ENCODE measurements at regions not wholly inside any gene's neighbourhood (a gene's known extent, or its start where the extent isn't known, plus 50 kb on each side); places are given as distances from the start of the nearest gene placed in this dataset.

- peak overlapping the region; percentile 4 to 29 for H3K18ac ChIP-seq (ENCODE audit: low read depth in 1 of 2, low read length in 2 of 2)
- no peaks in the 10 kb centered on the region for H3K79me1 ChIP-seq (replicated peaks; ENCODE audit: low read length, poor library complexity, severe bottlenecking)
- no peak overlapping the region for H2AFZ ChIP-seq (ENCODE audit: low read depth, low read length)
- no peak overlapping the region for H2BK15ac ChIP-seq (ENCODE audit: low read depth, poor library complexity, severe bottlenecking)
- no peak overlapping the region for H3K9ac ChIP-seq (ENCODE audit: low read length)
- no peak overlapping the region for H2AK5ac ChIP-seq (ENCODE audit: low read length, severe bottlenecking)
- H3K4me1 ChIP-seq (ENCODE audit: control insufficient read depth, insufficient read depth, low read depth, low read length): peaks cover 10% of the 10 kb centered on the region
- H3K14ac ChIP-seq (ENCODE audit: low read length in 2 of 2): no peak overlapping the region
- H4K91ac ChIP-seq (ENCODE audit: low read length): no peak overlapping the region
- no peak overlapping the region for H2BK12ac ChIP-seq (ENCODE audit: low read length in 2 of 2)
- no peak overlapping the region for H2BK120ac ChIP-seq (ENCODE audit: low read depth, low read length)
- no peaks in the 10 kb centered on the region for H3K27me3 ChIP-seq (ENCODE audit: control insufficient read depth in 1 of 2, insufficient read depth in 1 of 2, low read length in 2 of 2)
- H3K36me3 ChIP-seq (ENCODE audit: control insufficient read depth in 1 of 2, insufficient read depth in 2 of 2, low read depth in 1 of 2, low read length in 2 of 2): no peaks in the 10 kb centered on the region
- no peak overlapping the region for H2BK5ac ChIP-seq (ENCODE audit: low read depth, low read length, poor library complexity, severe bottlenecking)
- WGBS: 79% methylated on average over 10 of the region's 10 CpGs
- no peak overlapping the region for H3K4me3 ChIP-seq (ENCODE audit: insufficient read depth in 1 of 2, low read depth in 1 of 2, low read length in 2 of 2)
- H3K4ac ChIP-seq (ENCODE audit: low read depth in 1 of 2, low read length in 2 of 2): no peak overlapping the region
- no peak overlapping the region for H3K23ac ChIP-seq (ENCODE audit: low read length in 2 of 2)
- DNase-seq: peak; percentile 27
- no peak overlapping the region for H4K8ac ChIP-seq (ENCODE audit: low read length)
- H3K27ac ChIP-seq (ENCODE audit: low read length, poor library complexity, severe bottlenecking): no peak overlapping the region
- no peak overlapping the region for H3K4me2 ChIP-seq (ENCODE audit: low read length, poor library complexity, severe bottlenecking)
- no peaks in the 10 kb centered on the region for H3K9me3 ChIP-seq (ENCODE audit: control insufficient read depth, low read length)
These were observed 85.6 kb upstream of the MEF2A start for GRCh38 chr15:99480016-99480810.

GRCh38 chr15:99481113-99481950 lies 84.5 kb upstream of the MEF2A start:
- no peak overlapping the region for H3K4me2 ChIP-seq (ENCODE audit: low read length, poor library complexity, severe bottlenecking)
- H3K79me1 ChIP-seq (replicated peaks; ENCODE audit: low read length, poor library complexity, severe bottlenecking): no peaks in the 10 kb centered on the region
- no peaks in the 10 kb centered on the region for H3K36me3 ChIP-seq (ENCODE audit: control insufficient read depth in 1 of 2, insufficient read depth in 2 of 2, low read depth in 1 of 2, low read length in 2 of 2)
- H3K18ac ChIP-seq (ENCODE audit: low read depth in 1 of 2, low read length in 2 of 2): no peak overlapping the region
- WGBS: 84% methylated on average over 7 of the region's 8 CpGs
- no peak overlapping the region for H2BK15ac ChIP-seq (ENCODE audit: low read depth, poor library complexity, severe bottlenecking)
- H2AK5ac ChIP-seq (ENCODE audit: low read length, severe bottlenecking): no peak overlapping the region
- no peak overlapping the region for H3K27ac ChIP-seq (ENCODE audit: low read length, poor library complexity, severe bottlenecking)
- no peak overlapping the region for H4K91ac ChIP-seq (ENCODE audit: low read length)
- no peak overlapping the region for H3K9ac ChIP-seq (ENCODE audit: low read length)
- H3K4ac ChIP-seq (ENCODE audit: low read depth in 1 of 2, low read length in 2 of 2): no peak overlapping the region
- no peak overlapping the region for H2BK12ac ChIP-seq (ENCODE audit: low read length in 2 of 2)
- no peak overlapping the region for H2AFZ ChIP-seq (ENCODE audit: low read depth, low read length)
- H2BK5ac ChIP-seq (ENCODE audit: low read depth, low read length, poor library complexity, severe bottlenecking): no peak overlapping the region
- no peak overlapping the region for H2BK120ac ChIP-seq (ENCODE audit: low read depth, low read length)
- peaks cover 11% of the 10 kb centered on the region for H3K4me1 ChIP-seq (ENCODE audit: control insufficient read depth, insufficient read depth, low read depth, low read length)
- H3K4me3 ChIP-seq (ENCODE audit: insufficient read depth in 1 of 2, low read depth in 1 of 2, low read length in 2 of 2): no peak overlapping the region
- H4K8ac ChIP-seq (ENCODE audit: low read length): no peak overlapping the region
- DNase-seq: no peak
- no peak overlapping the region for H3K23ac ChIP-seq (ENCODE audit: low read length in 2 of 2)
- H3K9me3 ChIP-seq (ENCODE audit: control insufficient read depth, low read length): no peaks in the 10 kb centered on the region
- H3K27me3 ChIP-seq (ENCODE audit: control insufficient read depth in 1 of 2, insufficient read depth in 1 of 2, low read length in 2 of 2): no peaks in the 10 kb centered on the region
- H3K14ac ChIP-seq (ENCODE audit: low read length in 2 of 2): no peak overlapping the region

GRCh38 chr15:99481951-99482230 lies 83.9 kb upstream of the MEF2A start:
- H2BK12ac ChIP-seq (ENCODE audit: low read length in 2 of 2): no peak overlapping the region
- no peak for DNase-seq
- 89% methylated on average over 2 of the region's 2 CpGs for WGBS

GRCh38 chr15:99482993-99483392 lies 82.8 kb upstream of the MEF2A start:
- no peak overlapping the region for H2BK5ac ChIP-seq (ENCODE audit: low read depth, low read length, poor library complexity, severe bottlenecking)
- H2BK12ac ChIP-seq (ENCODE audit: low read length in 2 of 2): no peak overlapping the region
- no peak overlapping the region for H2AK5ac ChIP-seq (ENCODE audit: low read length, severe bottlenecking)
- H3K23ac ChIP-seq (ENCODE audit: low read length in 2 of 2): no peak overlapping the region
- DNase-seq: no peak
- H4K91ac ChIP-seq (ENCODE audit: low read length): no peak overlapping the region
- H3K9ac ChIP-seq (ENCODE audit: low read length): no peak overlapping the region
- no peaks in the 10 kb centered on the region for H3K27me3 ChIP-seq (ENCODE audit: control insufficient read depth in 1 of 2, insufficient read depth in 1 of 2, low read length in 2 of 2)
- H3K14ac ChIP-seq (ENCODE audit: low read length in 2 of 2): no peak overlapping the region
- H3K4me2 ChIP-seq (ENCODE audit: low read length, poor library complexity, severe bottlenecking): no peak overlapping the region
- H2BK15ac ChIP-seq (ENCODE audit: low read depth, poor library complexity, severe bottlenecking): no peak overlapping the region
- H2AFZ ChIP-seq (ENCODE audit: low read depth, low read length): no peak overlapping the region
- no peak overlapping the region for H4K8ac ChIP-seq (ENCODE audit: low read length)
- H3K27ac ChIP-seq (ENCODE audit: low read length, poor library complexity, severe bottlenecking): no peak overlapping the region
- no peaks in the 10 kb centered on the region for H3K36me3 ChIP-seq (ENCODE audit: control insufficient read depth in 1 of 2, insufficient read depth in 2 of 2, low read depth in 1 of 2, low read length in 2 of 2)
- H3K9me3 ChIP-seq (ENCODE audit: control insufficient read depth, low read length): no peaks in the 10 kb centered on the region
- peaks cover 13% of the 10 kb centered on the region for H3K4me1 ChIP-seq (ENCODE audit: control insufficient read depth, insufficient read depth, low read depth, low read length)
- no peak overlapping the region for H2BK120ac ChIP-seq (ENCODE audit: low read depth, low read length)
- no peak overlapping the region for H3K4me3 ChIP-seq (ENCODE audit: insufficient read depth in 1 of 2, low read depth in 1 of 2, low read length in 2 of 2)
- H3K4ac ChIP-seq (ENCODE audit: low read depth in 1 of 2, low read length in 2 of 2): no peak overlapping the region
- no peak overlapping the region for H3K18ac ChIP-seq (ENCODE audit: low read depth in 1 of 2, low read length in 2 of 2)
- WGBS: 98% methylated on average over 4 of the region's 4 CpGs
- no peaks in the 10 kb centered on the region for H3K79me1 ChIP-seq (replicated peaks; ENCODE audit: low read length, poor library complexity, severe bottlenecking)

More at GRCh38 chr15:99481951-99482230, 83.9 kb upstream of the MEF2A start:
- no peak overlapping the region for H2BK15ac ChIP-seq (ENCODE audit: low read depth, poor library complexity, severe bottlenecking)
- no peak overlapping the region for H3K4me2 ChIP-seq (ENCODE audit: low read length, poor library complexity, severe bottlenecking)
- no peaks in the 10 kb centered on the region for H3K79me1 ChIP-seq (replicated peaks; ENCODE audit: low read length, poor library complexity, severe bottlenecking)
- H3K9me3 ChIP-seq (ENCODE audit: control insufficient read depth, low read length): no peaks in the 10 kb centered on the region
- H3K4me1 ChIP-seq (ENCODE audit: control insufficient read depth, insufficient read depth, low read depth, low read length): peaks cover 10% of the 10 kb centered on the region
- H4K91ac ChIP-seq (ENCODE audit: low read length): no peak overlapping the region
- H3K14ac ChIP-seq (ENCODE audit: low read length in 2 of 2): no peak overlapping the region
- H2BK5ac ChIP-seq (ENCODE audit: low read depth, low read length, poor library complexity, severe bottlenecking): no peak overlapping the region
- H3K4ac ChIP-seq (ENCODE audit: low read depth in 1 of 2, low read length in 2 of 2): no peak overlapping the region
- no peak overlapping the region for H3K4me3 ChIP-seq (ENCODE audit: insufficient read depth in 1 of 2, low read depth in 1 of 2, low read length in 2 of 2)
- no peak overlapping the region for H3K27ac ChIP-seq (ENCODE audit: low read length, poor library complexity, severe bottlenecking)
- H3K18ac ChIP-seq (ENCODE audit: low read depth in 1 of 2, low read length in 2 of 2): no peak overlapping the region
- H3K27me3 ChIP-seq (ENCODE audit: control insufficient read depth in 1 of 2, insufficient read depth in 1 of 2, low read length in 2 of 2): no peaks in the 10 kb centered on the region
- H3K9ac ChIP-seq (ENCODE audit: low read length): no peak overlapping the region
- H2AFZ ChIP-seq (ENCODE audit: low read depth, low read length): no peak overlapping the region
- H2AK5ac ChIP-seq (ENCODE audit: low read length, severe bottlenecking): no peak overlapping the region
- no peaks in the 10 kb centered on the region for H3K36me3 ChIP-seq (ENCODE audit: control insufficient read depth in 1 of 2, insufficient read depth in 2 of 2, low read depth in 1 of 2, low read length in 2 of 2)
- H2BK120ac ChIP-seq (ENCODE audit: low read depth, low read length): no peak overlapping the region
- H4K8ac ChIP-seq (ENCODE audit: low read length): no peak overlapping the region
- no peak overlapping the region for H3K23ac ChIP-seq (ENCODE audit: low read length in 2 of 2)

Measured in mesenchymal stem cell (in vitro differentiated cells and primary cell).